PFSK-1 (cell line): ENCODE measurements at regions not wholly inside any gene's neighbourhood (a gene's known extent, or its start where the extent isn't known, plus 50 kb on each side); places are given as distances from the start of the nearest gene placed in this dataset.

Experiments
- FOXP2 ChIP-seq: optimal IDR thresholded peaks from 2 replicates; pipeline ENCODE3; 2011; ENCODE audit warnings: borderline replicate concordance, control low read depth, inconsistent platforms; ENCODE audit not compliant: insufficient read depth; ENCODE audit errors: extremely low read length, extremely low read depth
- POLR2AphosphoS5 ChIP-seq: IDR thresholded peaks from 2 replicates; pipeline ENCODE4 v1.6.1; 2012; ENCODE audit warnings: low read depth, mild to moderate bottlenecking, control low read depth, low read length, moderate library complexity
- REST ChIP-seq, 2 experiments: IDR thresholded peaks; 2 replicates each; pipeline versions ENCODE4 v1.6.1 to v1.8.0; 2011 to 2012; ENCODE audit warnings: low read depth in 2 of 2, low read length in 2 of 2, control low read depth in 1 of 2, inconsistent platforms in 1 of 2, mild to moderate bottlenecking in 1 of 2, moderate library complexity in 1 of 2; ENCODE audit not compliant: insufficient read depth in 1 of 2
- SIN3A ChIP-seq: IDR thresholded peaks from 2 replicates; pipeline ENCODE4 v1.6.1; 2012; ENCODE audit warnings: mild to moderate bottlenecking, low read length, moderate library complexity, borderline replicate concordance; ENCODE audit not compliant: insufficient read depth
- TAF1 ChIP-seq: IDR thresholded peaks from 2 replicates; pipeline ENCODE4 v1.6.1; 2012; ENCODE audit warnings: low read length, control low read depth, borderline replicate concordance; ENCODE audit not compliant: insufficient read depth

- no peak for TF ChIP-seq POLR2AphosphoS5
- no peak for TF ChIP-seq TAF1
- TF ChIP-seq SIN3A = no peak
- TF ChIP-seq REST (IDR thresholded peaks at IDR 0.05; ENCODE audit: insufficient read depth in 1 of 2, low read depth in 2 of 2, low read length in 2 of 2) = no peak
- no peak for TF ChIP-seq FOXP2
These were observed 141.2 kb downstream of the DHX35 start for GRCh38 chr20:39103305-39103704.
